ENCODE measurements at regions not wholly inside any gene's neighbourhood (a gene's known extent, or its start where the extent isn't known, plus 50 kb on each side); places are given as distances from the start of the nearest gene placed in this dataset.

DNA sequence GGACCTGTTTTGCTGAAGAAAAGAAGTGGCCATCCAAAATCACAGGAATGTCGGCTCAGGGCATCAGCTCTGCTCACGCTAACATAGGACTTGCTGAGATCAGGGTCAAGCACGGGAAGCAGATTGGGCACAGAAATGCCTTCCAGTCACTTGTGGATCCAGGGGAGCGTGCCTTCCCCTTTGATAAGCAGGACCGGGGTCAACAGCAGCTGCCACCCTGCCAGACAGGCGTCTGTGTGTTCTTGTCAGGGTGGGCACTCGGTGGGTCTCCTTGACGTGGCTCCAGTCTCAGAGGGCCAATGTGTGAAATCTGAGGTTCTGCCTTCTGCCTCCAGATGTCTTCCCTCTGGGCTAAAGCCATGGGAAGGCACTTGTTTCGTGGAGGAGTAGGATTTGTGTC, 313.7 kb upstream of the IRX4 start:
- peak; percentile 63 for DNase-seq (ENCODE audit: extremely low spot score, unreplicated experiment)
- H3K27ac Mint-ChIP-seq (ENCODE audit: unreplicated experiment): no peak overlapping the region
- H3K4me3 Mint-ChIP-seq (ENCODE audit: unreplicated experiment): no peak overlapping the region
- no peaks in the 10 kb centered on the region for H3K27me3 Mint-ChIP-seq (ENCODE audit: unreplicated experiment)
- TF ChIP-seq, protein P1, sequence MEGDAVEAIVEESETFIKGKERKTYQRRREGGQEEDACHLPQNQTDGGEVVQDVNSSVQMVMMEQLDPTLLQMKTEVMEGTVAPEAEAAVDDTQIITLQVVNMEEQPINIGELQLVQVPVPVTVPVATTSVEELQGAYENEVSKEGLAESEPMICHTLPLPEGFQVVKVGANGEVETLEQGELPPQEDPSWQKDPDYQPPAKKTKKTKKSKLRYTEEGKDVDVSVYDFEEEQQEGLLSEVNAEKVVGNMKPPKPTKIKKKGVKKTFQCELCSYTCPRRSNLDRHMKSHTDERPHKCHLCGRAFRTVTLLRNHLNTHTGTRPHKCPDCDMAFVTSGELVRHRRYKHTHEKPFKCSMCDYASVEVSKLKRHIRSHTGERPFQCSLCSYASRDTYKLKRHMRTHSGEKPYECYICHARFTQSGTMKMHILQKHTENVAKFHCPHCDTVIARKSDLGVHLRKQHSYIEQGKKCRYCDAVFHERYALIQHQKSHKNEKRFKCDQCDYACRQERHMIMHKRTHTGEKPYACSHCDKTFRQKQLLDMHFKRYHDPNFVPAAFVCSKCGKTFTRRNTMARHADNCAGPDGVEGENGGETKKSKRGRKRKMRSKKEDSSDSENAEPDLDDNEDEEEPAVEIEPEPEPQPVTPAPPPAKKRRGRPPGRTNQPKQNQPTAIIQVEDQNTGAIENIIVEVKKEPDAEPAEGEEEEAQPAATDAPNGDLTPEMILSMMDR (IDR thresholded peaks at IDR 0.05): no peak
- no peaks in the 10 kb centered on the region for H3K9me3 Mint-ChIP-seq (ENCODE audit: unreplicated experiment)
- no peaks in the 10 kb centered on the region for H3K4me1 Mint-ChIP-seq (ENCODE audit: unreplicated experiment)
- no peaks in the 10 kb centered on the region for H3K36me3 Mint-ChIP-seq (ENCODE audit: unreplicated experiment)

DNA sequence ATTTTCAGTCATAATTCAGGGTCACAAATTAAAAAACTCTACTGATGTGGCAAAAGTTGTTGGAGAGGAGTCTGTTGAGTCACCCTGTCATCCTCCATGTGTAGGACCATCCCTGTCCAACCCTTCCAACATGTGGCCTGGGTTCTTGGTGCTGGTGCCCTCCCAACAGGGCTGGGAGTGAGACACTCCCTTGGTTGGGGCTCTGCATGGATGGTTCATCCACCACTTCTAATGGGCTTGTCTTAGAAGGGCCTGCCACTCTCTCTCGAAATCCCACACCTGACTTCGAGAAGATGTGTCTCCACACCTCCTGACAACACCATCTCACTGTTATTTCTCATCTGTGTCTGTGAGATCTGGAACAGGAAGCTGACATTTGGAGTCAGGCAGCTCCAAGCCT, 312.2 kb upstream of the IRX4 start:
- H3K36me3 Mint-ChIP-seq (ENCODE audit: unreplicated experiment): no peaks in the 10 kb centered on the region
- no peak for DNase-seq (ENCODE audit: extremely low spot score, unreplicated experiment)
- TF ChIP-seq, protein P1 (IDR thresholded peaks at IDR 0.05): no peak
- no peak overlapping the region for H3K27ac Mint-ChIP-seq (ENCODE audit: unreplicated experiment)
- no peaks in the 10 kb centered on the region for H3K27me3 Mint-ChIP-seq (ENCODE audit: unreplicated experiment)
- H3K9me3 Mint-ChIP-seq (ENCODE audit: unreplicated experiment): no peaks in the 10 kb centered on the region
- no peaks in the 10 kb centered on the region for H3K4me1 Mint-ChIP-seq (ENCODE audit: unreplicated experiment)
- H3K4me3 Mint-ChIP-seq (ENCODE audit: unreplicated experiment): no peak overlapping the region

DNA sequence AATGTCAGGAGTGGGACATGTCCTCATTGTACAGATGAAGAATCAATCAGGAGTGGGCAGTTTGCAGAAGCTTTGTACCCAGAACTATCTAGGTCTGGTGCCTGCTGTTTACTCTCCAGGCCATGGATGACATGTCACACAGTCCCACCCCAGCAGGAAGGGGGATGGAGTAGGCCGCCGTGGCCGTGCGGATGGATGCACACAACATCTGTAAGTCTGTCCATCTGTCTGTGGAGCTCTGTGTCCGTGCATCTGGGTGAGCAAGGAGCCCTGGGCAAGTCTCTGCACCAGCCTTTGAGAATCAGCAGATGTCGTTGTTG, 311.5 kb upstream of the IRX4 start:
- no peak overlapping the region for H3K27ac Mint-ChIP-seq (ENCODE audit: unreplicated experiment)
- H3K4me1 Mint-ChIP-seq (ENCODE audit: unreplicated experiment): no peaks in the 10 kb centered on the region

DNA sequence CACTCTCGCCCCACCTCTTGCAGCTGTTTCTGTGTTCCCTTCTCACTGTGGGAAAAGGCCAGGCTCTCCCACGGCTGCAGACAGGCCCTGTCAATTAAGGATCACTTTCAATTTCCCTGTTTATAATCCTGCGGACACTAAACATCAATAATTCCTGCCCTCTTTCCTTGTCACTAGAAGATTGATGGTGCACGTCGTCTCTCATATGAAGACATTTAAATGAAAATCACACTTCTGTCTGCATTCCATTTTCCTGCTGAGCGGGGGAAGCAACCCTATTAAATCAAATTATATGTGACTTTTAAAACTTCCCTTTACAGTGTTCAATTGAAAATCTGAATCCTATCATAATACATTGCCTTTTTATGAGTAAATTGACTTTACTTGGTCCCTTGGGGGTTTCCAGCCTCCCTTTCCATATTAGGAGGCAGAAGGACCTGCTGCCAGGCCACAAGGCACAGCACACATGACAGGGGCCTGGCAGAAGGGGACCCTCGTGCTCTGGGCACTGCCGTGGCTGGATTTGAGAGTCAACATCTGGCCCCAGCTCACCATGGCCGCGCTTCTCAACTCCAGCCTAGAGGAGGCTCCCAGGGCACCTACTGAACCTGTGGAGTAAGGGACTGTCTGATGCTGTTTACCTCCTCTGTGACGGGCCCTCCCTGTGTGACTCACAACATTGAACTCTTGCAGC, 311.0 kb upstream of the IRX4 start:
- Mint-ChIP-seq H3K4me3 (ENCODE audit: unreplicated experiment) (no peak overlapping the region), H3K27me3 (ENCODE audit: unreplicated experiment) (no peaks in the 10 kb centered on the region), H3K4me1 (ENCODE audit: unreplicated experiment) (no peaks in the 10 kb centered on the region), H3K36me3 (ENCODE audit: unreplicated experiment) (no peaks in the 10 kb centered on the region), H3K27ac (ENCODE audit: unreplicated experiment) (no peak overlapping the region), H3K9me3 (ENCODE audit: unreplicated experiment) (no peaks in the 10 kb centered on the region)
- DNase-seq (ENCODE audit: extremely low spot score, unreplicated experiment): peak; percentile 75
- TF ChIP-seq, protein P1 (IDR thresholded peaks at IDR 0.05): no peak

More for the DNA sequence above, 311.5 kb upstream of the IRX4 start:
- no peaks in the 10 kb centered on the region for H3K27me3 Mint-ChIP-seq (ENCODE audit: unreplicated experiment)
- no peak overlapping the region for H3K4me3 Mint-ChIP-seq (ENCODE audit: unreplicated experiment)
- peak; percentile 75 for DNase-seq (ENCODE audit: extremely low spot score, unreplicated experiment)
- H3K9me3 Mint-ChIP-seq (ENCODE audit: unreplicated experiment): no peaks in the 10 kb centered on the region
- TF ChIP-seq, protein P1 (IDR thresholded peaks at IDR 0.05): no peak
- H3K36me3 Mint-ChIP-seq (ENCODE audit: unreplicated experiment): no peaks in the 10 kb centered on the region

DNA sequence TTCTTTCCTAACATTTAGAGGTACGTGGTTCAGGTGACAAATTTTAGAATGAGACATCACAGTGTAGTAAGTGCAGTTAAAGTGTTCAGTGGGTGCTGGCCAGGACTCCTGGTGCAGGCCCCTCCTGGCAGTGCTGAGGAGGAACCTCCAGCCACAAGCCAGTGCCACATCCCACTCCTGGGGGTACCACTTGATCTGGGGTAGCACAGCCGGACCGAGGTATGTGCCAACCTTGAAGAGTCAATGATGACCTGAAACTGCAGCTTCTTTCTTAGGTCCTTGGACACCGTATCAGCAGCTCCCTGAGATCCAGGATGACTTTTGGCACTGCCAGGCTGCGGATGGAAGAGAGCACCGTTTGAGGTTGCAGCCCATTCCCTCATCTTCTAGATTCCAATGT, 310.4 kb upstream of the IRX4 start:
- TF ChIP-seq, protein P1 (IDR thresholded peaks at IDR 0.05): no peak
- H3K4me1 Mint-ChIP-seq (ENCODE audit: unreplicated experiment): no peaks in the 10 kb centered on the region
- H3K9me3 Mint-ChIP-seq (ENCODE audit: unreplicated experiment): no peaks in the 10 kb centered on the region
- no peak overlapping the region for H3K4me3 Mint-ChIP-seq (ENCODE audit: unreplicated experiment)
- H3K27me3 Mint-ChIP-seq (ENCODE audit: unreplicated experiment): no peaks in the 10 kb centered on the region
- H3K27ac Mint-ChIP-seq (ENCODE audit: unreplicated experiment): no peak overlapping the region
- H3K36me3 Mint-ChIP-seq (ENCODE audit: unreplicated experiment): no peaks in the 10 kb centered on the region
- peak; percentile 78 for DNase-seq (ENCODE audit: extremely low spot score, unreplicated experiment)
